Vagina (tissue), 2 donors: ENCODE measurements at regions not wholly inside any gene's neighbourhood (a gene's known extent, or its start where the extent isn't known, plus 50 kb on each side); places are given as distances from the start of the nearest gene placed in this dataset.

Experiments
- CTCF ChIP-seq, 3 experiments: fragments of 450-650 bp in 2 of 3; fragments of 200-600 bp in 1 of 3; sonication (generic) in 1 of 3; IDR thresholded peaks; one replicate each; pipeline ENCODE4 v1.5.1; 2017 to 2019; ENCODE audit warnings: antibody characterized with exemption in 3 of 3, mild to moderate bottlenecking in 2 of 3, moderate library complexity in 2 of 3
- POLR2A ChIP-seq, 2 donors: fragments of 450-650 bp; IDR thresholded peaks; one replicate each; pipeline ENCODE4 v1.6.1; 2017; ENCODE audit warnings: antibody characterized with exemption in 2 of 2, mild to moderate bottlenecking in 2 of 2, moderate library complexity in 2 of 2

DNA sequence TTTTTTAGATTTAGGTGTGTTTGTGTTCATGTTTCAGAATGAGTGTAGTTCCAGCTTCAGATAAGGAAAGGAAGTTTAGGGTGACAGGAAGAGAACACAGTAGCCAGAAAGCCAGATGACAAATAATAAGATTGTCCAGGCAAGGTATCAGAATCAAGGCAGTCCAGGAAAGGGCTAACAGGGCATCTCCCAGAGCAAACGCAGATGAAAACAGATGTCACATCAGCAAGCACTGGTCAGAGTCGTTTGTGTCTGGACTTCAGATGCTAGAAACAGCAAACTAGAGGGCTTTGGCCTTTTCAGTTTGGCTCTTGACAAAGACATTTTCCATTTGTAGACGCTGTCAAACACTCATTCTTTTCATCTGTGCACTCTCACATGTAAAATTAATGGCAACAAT is 65.5 kb downstream of the VIP start:
- TF ChIP-seq POLR2A (IDR thresholded peaks at IDR 0.05) (no peak), CTCF (IDR thresholded peaks at IDR 0.05) (no peak)
